Stimulated activated naive CD8-positive, alpha-beta T cell treated with anti-CD3 and anti-CD28 coated beads, Interleukin-15, Interleukin-2, amounts not matched to agents 100 U/mL and 50 U/mL, for 24 hours (primary cell): ENCODE measurements at regions not wholly inside any gene's neighbourhood (a gene's known extent, or its start where the extent isn't known, plus 50 kb on each side); places are given as distances from the start of the nearest gene placed in this dataset.

ENCODE experiments used
- ATAC-seq: fragments of 150-1000 bp; cut with Tn5 transposase; one replicate; pipeline ENCODE4 v1.10.0; 2021
- DNase-seq: peaks from one replicate; pipeline ENCODE4 v3.0.0; 2021

- ATAC-seq = no peak
- DNase-seq = no peak
Observed at GRCh38 chr7:153452661-153453060, 599.5 kb upstream of the DPP6 start.

GRCh38 chr7:153454306-153454705, 597.9 kb upstream of the DPP6 start:
- ATAC-seq (no peak), DNase-seq (no peak)

- no peak for DNase-seq
- ATAC-seq = no peak
Observed at GRCh38 chr7:153457746-153458145, 594.5 kb upstream of the DPP6 start.

GRCh38 chr7:153470004-153470671, 582.1 kb upstream of the DPP6 start:
- ATAC-seq = no peak

GRCh38 chr7:153472516-153472915, 579.7 kb upstream of the DPP6 start:
- no peak for ATAC-seq

More at GRCh38 chr7:153470004-153470671, 582.1 kb upstream of the DPP6 start:
- no peak for DNase-seq

GRCh38 chr7:153473185-153473584, 579.0 kb upstream of the DPP6 start:
- ATAC-seq (no peak), DNase-seq (no peak)

More at GRCh38 chr7:153472516-153472915, 579.7 kb upstream of the DPP6 start:
- no peak for DNase-seq

GRCh38 chr7:153475239-153475638, 577.0 kb upstream of the DPP6 start:
- DNase-seq = no peak
- ATAC-seq = no peak

- ATAC-seq = no peak
Observed at GRCh38 chr7:153476166-153476565, 576.0 kb upstream of the DPP6 start.

GRCh38 chr7:153496257-153496656, 555.9 kb upstream of the DPP6 start:
- DNase-seq (no peak), ATAC-seq (no peak)

More at GRCh38 chr7:153476166-153476565, 576.0 kb upstream of the DPP6 start:
- DNase-seq = no peak

GRCh38 chr7:153503093-153503492, 549.1 kb upstream of the DPP6 start:
- DNase-seq (no peak), ATAC-seq (no peak)

GRCh38 chr7:153504288-153505075, 547.7 kb upstream of the DPP6 start:
- DNase-seq = no peak
- ATAC-seq = no peak

GRCh38 chr7:153507885-153508284, 544.3 kb upstream of the DPP6 start:
- DNase-seq (no peak), ATAC-seq (no peak)

GRCh38 chr7:153509768-153510167, 542.4 kb upstream of the DPP6 start:
- DNase-seq (no peak), ATAC-seq (no peak)

GRCh38 chr7:153510674-153511073, 541.5 kb upstream of the DPP6 start:
- DNase-seq (no peak), ATAC-seq (no peak)

GRCh38 chr7:153514032-153514431, 538.2 kb upstream of the DPP6 start:
- ATAC-seq = no peak

GRCh38 chr7:153515359-153515758, 536.8 kb upstream of the DPP6 start:
- no peak for DNase-seq
- no peak for ATAC-seq

More at GRCh38 chr7:153514032-153514431, 538.2 kb upstream of the DPP6 start:
- DNase-seq = no peak

GRCh38 chr7:153518201-153518984, 533.8 kb upstream of the DPP6 start:
- no peak for ATAC-seq
- DNase-seq = no peak

- DNase-seq = no peak
- no peak for ATAC-seq
Observed at GRCh38 chr7:153521370-153521769, 530.8 kb upstream of the DPP6 start.

- no peak for DNase-seq
- ATAC-seq = no peak
Observed at GRCh38 chr7:153522261-153522660, 529.9 kb upstream of the DPP6 start.

GRCh38 chr7:153523320-153524015, 528.7 kb upstream of the DPP6 start:
- ATAC-seq (no peak), DNase-seq (no peak)

- no peak for DNase-seq
- ATAC-seq = no peak
Observed at GRCh38 chr7:153524070-153524601, 528.1 kb upstream of the DPP6 start.

GRCh38 chr7:153529100-153529499, 523.1 kb upstream of the DPP6 start:
- no peak for DNase-seq
- ATAC-seq = no peak
